Large intestine (tissue), 3 donors: ENCODE measurements at regions not wholly inside any gene's neighbourhood (a gene's known extent, or its start where the extent isn't known, plus 50 kb on each side); places are given as distances from the start of the nearest gene placed in this dataset.

Experiments
- DNase-seq, 2 donors: peaks; one replicate each; pipeline versions ENCODE4 v3.0.0 to v3.0.0-alpha.2; 2013
- H3K27ac ChIP-seq: one replicate; pipeline ENCODE4 v1.5.1; 2013; ENCODE audit warnings: low read length
- H3K27me3 ChIP-seq: 2 replicates; pipeline ENCODE4 v1.6.1; 2013; ENCODE audit warnings: low read length; ENCODE audit not compliant: control insufficient read depth, insufficient read depth
- H3K36me3 ChIP-seq: 2 replicates; pipeline ENCODE4 v1.6.1; 2013; ENCODE audit warnings: low read length; ENCODE audit not compliant: control insufficient read depth, insufficient read depth
- H3K4me1 ChIP-seq: one replicate; pipeline ENCODE4 v1.6.1; 2013; ENCODE audit warnings: low read length; ENCODE audit not compliant: control insufficient read depth, insufficient read depth
- H3K4me3 ChIP-seq: one replicate; pipeline ENCODE4 v1.5.1; 2013; ENCODE audit warnings: low read length
- H3K9me3 ChIP-seq: one replicate; pipeline ENCODE4 v1.6.1; 2013; ENCODE audit warnings: mild to moderate bottlenecking, low read depth, low read length, moderate library complexity; ENCODE audit not compliant: control insufficient read depth
- WGBS: methylation state at CpG from one replicate; pipeline ENCODE4 v1.1.5; 2013; ENCODE audit warnings: low lambda C conversion rate; ENCODE audit not compliant: insufficient coverage; 5-methylcytosine and 5-hydroxymethylcytosine counted together

- Histone ChIP-seq H3K27ac (no peak overlapping the region), H3K27me3 (no peaks in the 10 kb centered on the region), H3K4me1 (no peaks in the 10 kb centered on the region), H3K9me3 (no peaks in the 10 kb centered on the region), H3K4me3 (no peak overlapping the region), H3K36me3 (no peaks in the 10 kb centered on the region)
- DNase-seq, result no peak
- WGBS, result no CpG with 5 or more reads among the region's 2 CpGs
Measured at GRCh38 chr13:70432276-70432805, 324.1 kb upstream of the KLHL1 start.

- Histone ChIP-seq H3K27me3 (no peaks in the 10 kb centered on the region), H3K4me3 (no peak overlapping the region), H3K27ac (no peak overlapping the region), H3K9me3 (no peaks in the 10 kb centered on the region), H3K36me3 (no peaks in the 10 kb centered on the region), H3K4me1 (no peaks in the 10 kb centered on the region)
- no peak for DNase-seq
Measured at GRCh38 chr13:70430256-70430655, 322.0 kb upstream of the KLHL1 start.

- Histone ChIP-seq H3K27ac (no peak overlapping the region), H3K36me3 (no peaks in the 10 kb centered on the region), H3K4me1 (no peaks in the 10 kb centered on the region), H3K9me3 (no peaks in the 10 kb centered on the region), H3K4me3 (no peak overlapping the region), H3K27me3 (no peaks in the 10 kb centered on the region)
- no peak for DNase-seq
Measured at GRCh38 chr13:70424928-70425327, 316.7 kb upstream of the KLHL1 start.

- no peak overlapping the region for H3K4me3 ChIP-seq
- no peaks in the 10 kb centered on the region for H3K27me3 ChIP-seq
- WGBS, result no CpG with 5 or more reads among the region's 7 CpGs
- no peaks in the 10 kb centered on the region for H3K9me3 ChIP-seq
- H3K36me3 ChIP-seq, result no peaks in the 10 kb centered on the region
- no peaks in the 10 kb centered on the region for H3K4me1 ChIP-seq
- H3K27ac ChIP-seq, result no peak overlapping the region
- DNase-seq, result no peak
Measured at GRCh38 chr13:70424428-70424827, 316.2 kb upstream of the KLHL1 start.

GRCh38 chr13:70415136-70415535 lies 306.9 kb upstream of the KLHL1 start:
- peak overlapping the region; percentile 2 for H3K27ac ChIP-seq
- H3K36me3 ChIP-seq, result no peaks in the 10 kb centered on the region
- H3K27me3 ChIP-seq, result no peaks in the 10 kb centered on the region
- no peaks in the 10 kb centered on the region for H3K9me3 ChIP-seq
- peak; percentile 33 to 77 for DNase-seq
- H3K4me1 ChIP-seq, result peaks cover 4% of the 10 kb centered on the region
- H3K4me3 ChIP-seq, result no peak overlapping the region

GRCh38 chr13:70408865-70409264 lies 300.6 kb upstream of the KLHL1 start:
- 100% methylated on average over 1 of the region's 1 CpG for WGBS
- no peak overlapping the region for H3K4me3 ChIP-seq
- no peak for DNase-seq
- H3K36me3 ChIP-seq, result no peaks in the 10 kb centered on the region
- H3K27me3 ChIP-seq, result no peaks in the 10 kb centered on the region
- no peak overlapping the region for H3K27ac ChIP-seq
- H3K4me1 ChIP-seq, result no peaks in the 10 kb centered on the region
- no peaks in the 10 kb centered on the region for H3K9me3 ChIP-seq

- Histone ChIP-seq H3K9me3 (no peaks in the 10 kb centered on the region), H3K36me3 (no peaks in the 10 kb centered on the region), H3K27ac (no peak overlapping the region), H3K4me1 (no peaks in the 10 kb centered on the region), H3K27me3 (no peaks in the 10 kb centered on the region), H3K4me3 (no peak overlapping the region)
- DNase-seq, result no peak
- no CpG with 5 or more reads among the region's 1 CpG for WGBS
Measured at GRCh38 chr13:70407486-70407885, 299.2 kb upstream of the KLHL1 start.

GRCh38 chr13:70405266-70405665 lies 297.0 kb upstream of the KLHL1 start:
- H3K4me1 ChIP-seq, result no peaks in the 10 kb centered on the region
- H3K27me3 ChIP-seq, result no peaks in the 10 kb centered on the region
- H3K4me3 ChIP-seq, result no peak overlapping the region
- 100% methylated on average over 1 of the region's 4 CpGs for WGBS
- no peak overlapping the region for H3K27ac ChIP-seq
- no peaks in the 10 kb centered on the region for H3K9me3 ChIP-seq
- no peak for DNase-seq
- no peaks in the 10 kb centered on the region for H3K36me3 ChIP-seq

- DNase-seq, result no peak
- Histone ChIP-seq H3K4me1 (peaks cover 3% of the 10 kb centered on the region), H3K27ac (no peak overlapping the region), H3K9me3 (no peaks in the 10 kb centered on the region), H3K36me3 (no peaks in the 10 kb centered on the region), H3K27me3 (no peaks in the 10 kb centered on the region), H3K4me3 (no peak overlapping the region)
Measured at GRCh38 chr13:70394031-70394548, 285.8 kb upstream of the KLHL1 start.

- Histone ChIP-seq H3K4me1 (peaks cover 3% of the 10 kb centered on the region), H3K27ac (no peak overlapping the region)
- WGBS, result 0% methylated on average over 1 of the region's 3 CpGs
Measured at GRCh38 chr13:70391678-70392077, 283.4 kb upstream of the KLHL1 start.

GRCh38 chr13:70390968-70391367 lies 282.7 kb upstream of the KLHL1 start:
- Histone ChIP-seq H3K4me1 (peaks cover 3% of the 10 kb centered on the region), H3K27ac (no peak overlapping the region), H3K36me3 (no peaks in the 10 kb centered on the region), H3K27me3 (no peaks in the 10 kb centered on the region), H3K4me3 (no peak overlapping the region), H3K9me3 (peaks cover under 1% of the 10 kb centered on the region)
- DNase-seq, result no peak
- 40% methylated on average over 2 of the region's 3 CpGs for WGBS

More at GRCh38 chr13:70391678-70392077, 283.4 kb upstream of the KLHL1 start:
- Histone ChIP-seq H3K9me3 (no peaks in the 10 kb centered on the region), H3K4me3 (no peak overlapping the region), H3K36me3 (no peaks in the 10 kb centered on the region), H3K27me3 (no peaks in the 10 kb centered on the region)
- peak; percentile 23 to 63 for DNase-seq
